IMR-90 (cell line): ENCODE measurements at regions not wholly inside any gene's neighbourhood (a gene's known extent, or its start where the extent isn't known, plus 50 kb on each side); places are given as distances from the start of the nearest gene placed in this dataset.

Experiments used
- ATAC-seq: fragments of 200-7000 bp; cut with Tn5 transposase; 2 replicates; pipeline ENCODE4 v1.9.1; 2020; ENCODE audit warnings: low read depth, mild to moderate bottlenecking, moderate library complexity
- BruUV-seq: library from RNA; stranded (reverse); fragments of 400-500 nt; replicated peaks from 2 replicates; lab custom pipeline; 2021; lab: Mats Ljungman, UMichigan
- CTCF ChIA-PET: fragments of 300-600 bp; formaldehyde crosslinking; extraction: SDS; loops from one replicate; lab custom pipeline; 2021; ENCODE audit warnings: antibody characterized with exemption; lab: Yijun Ruan, JAX
- POLR2A ChIA-PET: fragments of 300-600 bp; sonication (Branson Sonifier 250); formaldehyde crosslinking; loops from one replicate; lab custom pipeline; 2022; ENCODE audit warnings: antibody characterized with exemption; ENCODE audit not compliant: unreplicated experiment; lab: Charles Lee
- DNase-seq: peaks from one replicate; pipeline ENCODE4 v3.0.0; 2013
- H2AFZ ChIP-seq: replicated peaks from 2 replicates; pipeline ENCODE3; 2013; ENCODE audit warnings: low read length, mild to moderate bottlenecking; ENCODE audit not compliant: poor library complexity
- H2AK5ac ChIP-seq: 2 replicates; pipeline ENCODE4 v1.6.1; 2013; ENCODE audit warnings: low read depth, low read length, inconsistent platforms
- H2AK9ac ChIP-seq: replicated peaks from 2 replicates; pipeline ENCODE3; 2013; ENCODE audit warnings: mild to moderate bottlenecking, low read depth, low read length, moderate library complexity; ENCODE audit not compliant: poor library complexity
- H2BK120ac ChIP-seq: 2 replicates; pipeline ENCODE4 v1.6.1; 2013; ENCODE audit warnings: low read depth, low read length, inconsistent platforms
- H2BK15ac ChIP-seq: 3 replicates; pipeline ENCODE4 v1.6.1; 2013; ENCODE audit warnings: low read depth, low read length, inconsistent platforms
- H2BK20ac ChIP-seq: 2 replicates; pipeline ENCODE4 v1.6.1; 2013; ENCODE audit warnings: low read depth, mild to moderate bottlenecking, inconsistent platforms, low read length, moderate library complexity
- H2BK5ac ChIP-seq: 2 replicates; pipeline ENCODE4 v1.6.1; 2013; ENCODE audit warnings: mild to moderate bottlenecking, low read depth, low read length, inconsistent platforms; ENCODE audit not compliant: poor library complexity, severe bottlenecking
- H3K14ac ChIP-seq: replicated peaks from 2 replicates; pipeline ENCODE4 v1.6.1; 2013; ENCODE audit warnings: low read depth, low read length, inconsistent platforms
- H3K18ac ChIP-seq: 2 replicates; pipeline ENCODE4 v1.6.1; 2013; ENCODE audit warnings: low read depth, low read length, control low read depth
- H3K23ac ChIP-seq: 2 replicates; pipeline ENCODE4 v1.6.1; 2013; ENCODE audit warnings: low read depth, low read length, inconsistent platforms
- H3K27ac ChIP-seq: 2 replicates; pipeline ENCODE4 v1.5.1; 2013; ENCODE audit warnings: mild to moderate bottlenecking, control low read depth, low read length; ENCODE audit not compliant: insufficient read depth
- H3K27me3 ChIP-seq: 2 replicates; pipeline ENCODE4 v1.6.1; 2013; ENCODE audit warnings: low read length; ENCODE audit not compliant: control insufficient read depth, insufficient read depth
- H3K36me3 ChIP-seq: 2 replicates; pipeline ENCODE4 v1.6.1; 2013; ENCODE audit warnings: low read length, mixed read lengths; ENCODE audit not compliant: control insufficient read depth, insufficient read depth
- H3K4ac ChIP-seq: 2 replicates; pipeline ENCODE4 v1.6.1; 2013; ENCODE audit warnings: low read depth, low read length, inconsistent platforms
- H3K4me1 ChIP-seq: 2 replicates; pipeline ENCODE4 v1.6.1; 2013; ENCODE audit warnings: low read length, mixed read lengths; ENCODE audit not compliant: control insufficient read depth, insufficient read depth
- H3K4me2 ChIP-seq: 2 replicates; pipeline ENCODE4 v1.6.1; 2013; ENCODE audit warnings: low read depth, mild to moderate bottlenecking, control low read depth, low read length, moderate library complexity
- H3K4me3 ChIP-seq: 2 replicates; pipeline ENCODE4 v1.5.1; 2013; ENCODE audit warnings: low read depth, mild to moderate bottlenecking, control low read depth, low read length, moderate library complexity; ENCODE audit not compliant: insufficient read depth
- H3K56ac ChIP-seq: 2 replicates; pipeline ENCODE4 v1.6.1; 2013; ENCODE audit warnings: low read length, inconsistent platforms; ENCODE audit not compliant: insufficient read depth; ENCODE audit errors: extremely low read depth
- H3K79me1 ChIP-seq, 2 experiments: 2 replicates each; pipeline ENCODE4 v1.6.1; 2013; ENCODE audit warnings: low read length in 2 of 2, inconsistent platforms in 1 of 2, low read depth in 1 of 2
- H3K9ac ChIP-seq: 2 replicates; pipeline ENCODE4 v1.6.1; 2013; ENCODE audit warnings: low read depth, low read length, control low read depth
- H3K9me1 ChIP-seq: 2 replicates; pipeline ENCODE4 v1.6.1; 2013; ENCODE audit warnings: low read length, inconsistent platforms; ENCODE audit not compliant: insufficient read depth
- H3K9me3 ChIP-seq: 2 replicates; pipeline ENCODE4 v1.6.1; 2013; ENCODE audit warnings: low read length; ENCODE audit not compliant: control insufficient read depth, insufficient read depth
- H4K20me1 ChIP-seq: 2 replicates; pipeline ENCODE4 v1.6.1; 2013; ENCODE audit warnings: low read length, inconsistent platforms; ENCODE audit not compliant: insufficient read depth
- H4K5ac ChIP-seq: 2 replicates; pipeline ENCODE4 v1.6.1; 2013; ENCODE audit warnings: mild to moderate bottlenecking, low read depth, low read length, control low read depth
- H4K8ac ChIP-seq, 2 experiments: 2 replicates each; pipeline ENCODE4 v1.6.1; 2013; ENCODE audit warnings: low read depth in 2 of 2, low read length in 2 of 2, control low read depth in 1 of 2, inconsistent platforms in 1 of 2
- H4K91ac ChIP-seq: 2 replicates; pipeline ENCODE4 v1.6.1; 2013; ENCODE audit warnings: low read depth, low read length, inconsistent platforms; ENCODE audit not compliant: insufficient read depth
- BHLHE40 ChIP-seq: fragments of 150-350 bp; IDR thresholded peaks from 2 replicates; pipeline ENCODE4 v1.6.1; 2016; ENCODE audit warnings: mild to moderate bottlenecking, low read depth, low read length
- CEBPB ChIP-seq: IDR thresholded peaks from 2 replicates; pipeline ENCODE4 v1.6.1; 2012; ENCODE audit warnings: low read depth, low read length, improper control_type of control experiment
- CHD1 ChIP-seq: IDR thresholded peaks from 2 replicates; pipeline ENCODE4 v1.6.1; 2012; ENCODE audit warnings: low read depth, low read length, improper control_type of control experiment
- CTCF ChIP-seq: conservative IDR thresholded peaks from 2 replicates; pipeline ENCODE4 v1.5.1; 2012; ENCODE audit warnings: mild to moderate bottlenecking, low read depth, low read length, improper control_type of control experiment
- ELK1 ChIP-seq: fragments of 150-350 bp; IDR thresholded peaks from 2 replicates; pipeline ENCODE4 v1.6.1; 2016; ENCODE audit warnings: low read depth, mild to moderate bottlenecking, low read length, moderate library complexity, borderline replicate concordance
- FOS ChIP-seq: fragments of 150-350 bp; IDR thresholded peaks from 2 replicates; pipeline ENCODE4 v1.6.1; 2016; ENCODE audit warnings: low read depth, low read length
- MAFK ChIP-seq: IDR thresholded peaks from 2 replicates; pipeline ENCODE4 v1.6.1; 2012; ENCODE audit warnings: low read depth, low read length, improper control_type of control experiment
- MAZ ChIP-seq: IDR thresholded peaks from 2 replicates; pipeline ENCODE4 v1.6.1; 2012; ENCODE audit warnings: low read depth, mild to moderate bottlenecking, low read length, improper control_type of control experiment, moderate library complexity, borderline replicate concordance
- MXI1 ChIP-seq: IDR thresholded peaks from 2 replicates; pipeline ENCODE4 v1.6.1; 2012; ENCODE audit warnings: low read depth, mild to moderate bottlenecking, low read length, moderate library complexity, borderline replicate concordance
- NFE2L2 ChIP-seq: fragments of 150-350 bp; IDR thresholded peaks from 2 replicates; pipeline ENCODE4 v1.6.1; 2016; ENCODE audit warnings: low read depth, mild to moderate bottlenecking, low read length
- RAD21 ChIP-seq: IDR thresholded peaks from 2 replicates; pipeline ENCODE4 v1.6.1; 2012; ENCODE audit warnings: low read length, improper control_type of control experiment
- RCOR1 ChIP-seq: IDR thresholded peaks from 2 replicates; pipeline ENCODE4 v1.6.1; 2012; ENCODE audit warnings: mild to moderate bottlenecking, low read length, improper control_type of control experiment; ENCODE audit not compliant: insufficient replicate concordance
- RFX5 ChIP-seq: IDR thresholded peaks from 2 replicates; pipeline ENCODE4 v1.8.0; 2012; ENCODE audit warnings: low read depth, mild to moderate bottlenecking, low read length, moderate library complexity
- SMC3 ChIP-seq: fragments of 150-350 bp; IDR thresholded peaks from 2 replicates; pipeline ENCODE4 v1.6.1; 2016; ENCODE audit warnings: low read depth, mild to moderate bottlenecking, antibody characterized with exemption, low read length, moderate library complexity
- WGBS, 2 experiments: methylation state at CpG; one replicate each; pipeline versions ENCODE4 v1.1.5 to v1.1.7; 2013; ENCODE audit warnings: missing lambda C conversion rate in 2 of 2; ENCODE audit not compliant: insufficient read length in 1 of 2; ENCODE audit errors: extremely low coverage in 2 of 2; 5-methylcytosine and 5-hydroxymethylcytosine counted together
- dilution Hi-C: fragments of 300-500 bp; cut with HindIII; formaldehyde crosslinking; loops from one replicate; pipeline ENCODE4 v1.14.3; 2018; ENCODE audit warnings: low sequenced_read_pairs; ENCODE audit not compliant: unreplicated experiment
- in situ Hi-C: fragments of 300-500 bp; cut with MboI; formaldehyde crosslinking; loops from 3 replicates; pipeline ENCODE4 v1.14.3; 2019; ENCODE audit warnings: low sequenced_read_pairs, inconsistent platforms, mixed read lengths
- intact Hi-C: fragments of 100-400 bp; cut with micrococcal nuclease; formaldehyde crosslinking; loops from 2 replicates; pipeline ENCODE4 v1.10.0; 2022

DNA sequence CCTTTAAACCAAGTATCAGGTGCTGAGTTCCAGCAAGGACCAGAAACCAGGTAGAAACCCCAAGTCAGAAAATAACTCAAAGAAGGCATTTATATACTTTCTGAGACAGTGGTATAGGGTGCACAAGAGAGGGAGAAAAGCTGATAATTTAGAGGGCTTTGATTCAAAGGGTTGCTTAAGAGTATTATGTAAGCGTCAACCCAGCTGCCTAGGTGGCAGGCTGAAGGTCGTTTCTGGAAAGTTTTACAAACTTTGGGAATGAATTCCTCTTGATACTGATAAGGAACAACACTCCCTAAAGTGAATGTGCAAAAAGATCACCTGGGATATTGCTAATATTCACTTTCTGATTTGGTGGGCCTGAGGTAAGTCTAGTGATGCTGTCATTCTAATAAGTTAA is 800.7 kb downstream of the MAFB start:
- ATAC-seq (no peak), DNase-seq (no peak)
- Histone ChIP-seq H2BK20ac (no peak overlapping the region), H3K9me1 (no peaks in the 10 kb centered on the region), H3K18ac (no peak overlapping the region), H2BK5ac (no peak overlapping the region), H3K23ac (no peak overlapping the region), H2AK9ac (no peak overlapping the region), H3K27ac (no peak overlapping the region), H3K9me3 (no peaks in the 10 kb centered on the region), H4K91ac (no peak overlapping the region), H2BK120ac (no peak overlapping the region), H3K14ac (no peak overlapping the region), H3K9ac (no peak overlapping the region), H3K56ac (no peak overlapping the region), H4K8ac (no peak overlapping the region), H4K20me1 (no peaks in the 10 kb centered on the region), H2AFZ (no peak overlapping the region), H3K36me3 (no peaks in the 10 kb centered on the region), H3K79me1 (no peaks in the 10 kb centered on the region), H2AK5ac (no peak overlapping the region), H3K4me1 (peaks cover 2% of the 10 kb centered on the region; the same call in 1 of the 2 replicates), H3K4me3 (no peak overlapping the region), H4K5ac (no peak overlapping the region), H3K27me3 (peaks cover 1% of the 10 kb centered on the region; the same call in 1 of the 2 replicates), H2BK15ac (no peak overlapping the region), H3K4me2 (no peak overlapping the region), H3K4ac (no peak overlapping the region)
- TF ChIP-seq ELK1 (no peak), NFE2L2 (no peak), BHLHE40 (no peak), MXI1 (no peak), CTCF (no peak), RFX5 (no peak), RCOR1 (no peak), RAD21 (no peak), MAZ (no peak), MAFK (no peak), CHD1 (no peak), CEBPB (no peak), SMC3 (no peak), FOS (no peak)
- intact Hi-C loops: no loop called here
- in situ Hi-C loops: loop anchor here (25.0 kb wide), 1 partner anchor 799 kb away; the partner anchor contains the start of gene MAFB
- BruUV-seq: no TSS peak
- ChIA-PET POLR2A (no interaction called here), CTCF (interaction anchor here (0.6 kb wide), 1 partner anchor 35 kb away, joined by 3 read pairs; no protein-coding TSS in a partner anchor)
- dilution Hi-C loops: no loop called here
- no CpG with 5 or more reads among the region's 2 CpGs for WGBS, 2 experiments
